ENCODE measurements at regions not wholly inside any gene's neighbourhood (a gene's known extent, or its start where the extent isn't known, plus 50 kb on each side); places are given as distances from the start of the nearest gene placed in this dataset.

DNA sequence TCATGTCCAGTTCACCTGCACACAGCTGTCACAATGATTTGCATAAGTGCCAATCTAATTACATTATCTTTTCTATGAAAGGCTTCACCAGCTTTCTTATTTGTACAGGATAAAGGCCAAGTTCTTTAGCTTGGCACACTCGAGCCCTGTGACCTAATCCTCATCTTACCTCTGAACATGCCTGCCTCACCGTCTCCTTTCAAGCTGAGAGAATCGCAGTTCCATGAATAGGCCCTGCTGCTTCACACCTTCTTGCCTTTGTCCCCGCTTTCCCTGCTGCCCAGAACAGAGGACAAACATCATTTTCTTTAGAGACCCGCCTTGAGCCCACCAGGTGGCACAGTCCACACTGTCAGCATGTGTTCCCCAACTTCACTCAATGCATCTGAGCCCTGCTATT, 1094.7 kb downstream of the BCL11A start:
- TF ChIP-seq POLR2A (IDR thresholded peaks at IDR 0.05) = no peak
- TF ChIP-seq, protein P1, sequence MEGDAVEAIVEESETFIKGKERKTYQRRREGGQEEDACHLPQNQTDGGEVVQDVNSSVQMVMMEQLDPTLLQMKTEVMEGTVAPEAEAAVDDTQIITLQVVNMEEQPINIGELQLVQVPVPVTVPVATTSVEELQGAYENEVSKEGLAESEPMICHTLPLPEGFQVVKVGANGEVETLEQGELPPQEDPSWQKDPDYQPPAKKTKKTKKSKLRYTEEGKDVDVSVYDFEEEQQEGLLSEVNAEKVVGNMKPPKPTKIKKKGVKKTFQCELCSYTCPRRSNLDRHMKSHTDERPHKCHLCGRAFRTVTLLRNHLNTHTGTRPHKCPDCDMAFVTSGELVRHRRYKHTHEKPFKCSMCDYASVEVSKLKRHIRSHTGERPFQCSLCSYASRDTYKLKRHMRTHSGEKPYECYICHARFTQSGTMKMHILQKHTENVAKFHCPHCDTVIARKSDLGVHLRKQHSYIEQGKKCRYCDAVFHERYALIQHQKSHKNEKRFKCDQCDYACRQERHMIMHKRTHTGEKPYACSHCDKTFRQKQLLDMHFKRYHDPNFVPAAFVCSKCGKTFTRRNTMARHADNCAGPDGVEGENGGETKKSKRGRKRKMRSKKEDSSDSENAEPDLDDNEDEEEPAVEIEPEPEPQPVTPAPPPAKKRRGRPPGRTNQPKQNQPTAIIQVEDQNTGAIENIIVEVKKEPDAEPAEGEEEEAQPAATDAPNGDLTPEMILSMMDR (IDR thresholded peaks at IDR 0.05) = no peak
